CD4-positive, alpha-beta T cell treated with Interleukin-21 for 1 hour (primary cell): ENCODE measurements at regions not wholly inside any gene's neighbourhood (a gene's known extent, or its start where the extent isn't known, plus 50 kb on each side); places are given as distances from the start of the nearest gene placed in this dataset.
"Not testable (repeated sequence)": the region's sequence is repeated elsewhere in the genome, so short reads cannot be mapped to it uniquely, and the experiment has no call there.

ENCODE experiments used
- DNase-seq: peaks from one replicate; pipeline ENCODE4 v3.0.0-alpha.2; 2020

GRCh38 chr11:103585911-103586310 lies 450.5 kb upstream of the DDI1 start:
- no peak for DNase-seq

GRCh38 chr11:103586756-103587155 lies 449.7 kb upstream of the DDI1 start:
- no peak for DNase-seq

- no peak for DNase-seq
Measured at GRCh38 chr11:103587901-103588788, 448.3 kb upstream of the DDI1 start.

- DNase-seq: no peak
Measured at GRCh38 chr11:103591554-103591953, 444.9 kb upstream of the DDI1 start.

GRCh38 chr11:103594283-103594682 lies 442.2 kb upstream of the DDI1 start:
- no peak for DNase-seq

GRCh38 chr11:103596315-103596714 lies 440.1 kb upstream of the DDI1 start:
- DNase-seq: no peak

- peak; percentile 28 for DNase-seq
Measured at GRCh38 chr11:103601225-103601846, 435.1 kb upstream of the DDI1 start.

- DNase-seq: no peak
Measured at GRCh38 chr11:103602840-103603239, 433.6 kb upstream of the DDI1 start.

GRCh38 chr11:103604310-103604709 lies 432.1 kb upstream of the DDI1 start:
- no peak for DNase-seq

GRCh38 chr11:103608566-103608965 lies 427.9 kb upstream of the DDI1 start:
- DNase-seq: no peak

- DNase-seq: no peak
Measured at GRCh38 chr11:103609117-103610066, 427.0 kb upstream of the DDI1 start.

GRCh38 chr11:103610435-103610834 lies 426.0 kb upstream of the DDI1 start:
- DNase-seq: no peak

GRCh38 chr11:103611526-103612260 lies 424.7 kb upstream of the DDI1 start:
- DNase-seq: not testable (repeated sequence)

- not testable (repeated sequence) for DNase-seq
Measured at GRCh38 chr11:103612451-103612850, 424.0 kb upstream of the DDI1 start.

- not testable (repeated sequence) for DNase-seq
Measured at GRCh38 chr11:103616586-103616985, 419.9 kb upstream of the DDI1 start.

GRCh38 chr11:103618528-103618927 lies 417.9 kb upstream of the DDI1 start:
- no peak for DNase-seq

GRCh38 chr11:103619480-103619879 lies 417.0 kb upstream of the DDI1 start:
- no peak for DNase-seq

GRCh38 chr11:103619938-103620337 lies 416.5 kb upstream of the DDI1 start:
- DNase-seq: no peak

GRCh38 chr11:103622296-103622695 lies 414.1 kb upstream of the DDI1 start:
- no peak for DNase-seq

- no peak for DNase-seq
Measured at GRCh38 chr11:103623933-103624332, 412.5 kb upstream of the DDI1 start.

GRCh38 chr11:103624708-103625623 lies 411.5 kb upstream of the DDI1 start:
- DNase-seq: no peak
